GM13976 (cell line): ENCODE measurements at regions not wholly inside any gene's neighbourhood (a gene's known extent, or its start where the extent isn't known, plus 50 kb on each side); places are given as distances from the start of the nearest gene placed in this dataset.

Experiments
- DNase-seq: peaks from one replicate; pipeline ENCODE4 v3.0.0; 2012; ENCODE audit warnings: low spot score
- in situ Hi-C: fragments of 300-500 bp; cut with MboI; formaldehyde crosslinking; loops from one replicate; pipeline ENCODE4 v1.12.0; 2022; ENCODE audit warnings: low sequenced_read_pairs, mixed read lengths, inconsistent platforms; ENCODE audit not compliant: unreplicated experiment
- TF ChIP-seq, protein P1 (sequence below): IDR thresholded peaks from 2 replicates; pipeline ENCODE4 v1.5.1; 2012; ENCODE audit warnings: borderline replicate concordance, mild to moderate bottlenecking; ENCODE audit not compliant: insufficient read depth; ENCODE audit errors: extremely low read depth, missing control alignments, control extremely low read depth

DNA sequence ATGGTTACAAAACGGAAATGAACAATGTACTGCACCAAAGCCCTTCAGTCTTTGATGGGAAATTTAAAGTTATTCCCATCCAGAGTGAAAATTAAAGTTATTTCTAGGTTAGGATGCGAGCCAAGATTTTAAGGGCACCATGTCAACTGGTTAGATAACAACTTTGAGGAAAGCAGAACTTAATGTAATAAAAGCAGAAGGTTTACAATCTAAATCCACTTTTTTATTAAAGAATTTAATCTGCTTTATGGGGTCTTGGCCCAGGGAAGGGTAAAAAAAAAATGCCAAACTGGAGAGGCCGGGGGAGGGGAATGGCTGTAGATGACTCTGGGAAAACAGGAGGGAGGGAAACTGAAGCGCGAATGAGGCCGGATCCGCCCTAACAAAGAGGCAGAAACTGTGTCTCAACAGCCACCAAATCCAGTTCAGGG lies 108.2 kb upstream of the ATF7IP start:
- in situ Hi-C loops = loop anchor here (10.0 kb wide), 1 partner anchor 107 kb away; the partner anchor contains the start of gene ATF7IP

DNA sequence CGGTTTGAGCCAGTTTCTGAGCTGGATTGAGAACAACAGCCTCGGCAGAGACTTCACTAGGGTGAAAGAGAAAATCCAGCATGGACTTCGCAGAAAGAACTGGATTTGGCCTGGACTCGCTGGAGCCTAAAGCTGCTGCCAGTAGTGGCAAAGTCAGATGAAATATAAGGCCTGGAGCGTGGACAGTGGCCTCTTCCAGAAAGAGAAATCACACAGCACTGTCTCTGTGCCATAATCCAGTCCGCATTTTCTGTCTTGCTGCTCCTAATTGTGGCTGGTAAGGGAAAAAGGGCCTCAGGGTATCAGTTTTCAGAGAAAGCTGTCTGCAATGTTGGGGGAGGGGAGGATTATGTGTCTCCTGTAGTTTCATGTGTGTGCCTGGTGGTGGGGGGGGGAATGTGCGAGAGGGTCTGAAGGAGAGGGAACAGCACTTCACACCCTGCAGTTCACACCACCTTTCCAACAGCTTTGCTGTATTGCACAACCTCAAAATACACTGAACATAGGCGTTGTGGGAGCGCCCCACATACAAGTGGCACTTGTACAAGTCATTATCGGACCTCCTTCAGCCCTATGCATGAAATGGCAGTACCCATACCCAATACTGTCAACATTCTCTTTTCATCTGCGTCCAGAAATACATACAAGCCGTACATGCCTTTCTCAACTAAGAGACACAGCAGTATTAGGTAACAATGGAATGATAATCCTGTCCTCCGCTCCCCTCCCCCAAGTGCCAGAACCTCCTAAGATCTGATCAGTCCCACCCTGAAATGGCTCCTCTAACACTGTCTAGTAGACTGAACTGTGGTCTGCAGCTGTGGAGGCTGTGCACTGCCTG lies 107.5 kb upstream of the ATF7IP start:
- TF ChIP-seq, protein P1, sequence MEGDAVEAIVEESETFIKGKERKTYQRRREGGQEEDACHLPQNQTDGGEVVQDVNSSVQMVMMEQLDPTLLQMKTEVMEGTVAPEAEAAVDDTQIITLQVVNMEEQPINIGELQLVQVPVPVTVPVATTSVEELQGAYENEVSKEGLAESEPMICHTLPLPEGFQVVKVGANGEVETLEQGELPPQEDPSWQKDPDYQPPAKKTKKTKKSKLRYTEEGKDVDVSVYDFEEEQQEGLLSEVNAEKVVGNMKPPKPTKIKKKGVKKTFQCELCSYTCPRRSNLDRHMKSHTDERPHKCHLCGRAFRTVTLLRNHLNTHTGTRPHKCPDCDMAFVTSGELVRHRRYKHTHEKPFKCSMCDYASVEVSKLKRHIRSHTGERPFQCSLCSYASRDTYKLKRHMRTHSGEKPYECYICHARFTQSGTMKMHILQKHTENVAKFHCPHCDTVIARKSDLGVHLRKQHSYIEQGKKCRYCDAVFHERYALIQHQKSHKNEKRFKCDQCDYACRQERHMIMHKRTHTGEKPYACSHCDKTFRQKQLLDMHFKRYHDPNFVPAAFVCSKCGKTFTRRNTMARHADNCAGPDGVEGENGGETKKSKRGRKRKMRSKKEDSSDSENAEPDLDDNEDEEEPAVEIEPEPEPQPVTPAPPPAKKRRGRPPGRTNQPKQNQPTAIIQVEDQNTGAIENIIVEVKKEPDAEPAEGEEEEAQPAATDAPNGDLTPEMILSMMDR = no peak
- peak; percentile 38 for DNase-seq
- in situ Hi-C loops = loop anchor here (10.0 kb wide), 1 partner anchor 107 kb away; the partner anchor contains the start of gene ATF7IP

More for the DNA sequence above, 108.2 kb upstream of the ATF7IP start:
- no peak for DNase-seq
- TF ChIP-seq, protein P1 = no peak

- TF ChIP-seq, protein P1 = no peak
- in situ Hi-C loops = loop anchor here (10.0 kb wide), 1 partner anchor 106 kb away; the partner anchor contains the start of gene ATF7IP
- no peak for DNase-seq
Measured at GRCh38 chr12:14258575-14258940, 106.9 kb upstream of the ATF7IP start.

DNA sequence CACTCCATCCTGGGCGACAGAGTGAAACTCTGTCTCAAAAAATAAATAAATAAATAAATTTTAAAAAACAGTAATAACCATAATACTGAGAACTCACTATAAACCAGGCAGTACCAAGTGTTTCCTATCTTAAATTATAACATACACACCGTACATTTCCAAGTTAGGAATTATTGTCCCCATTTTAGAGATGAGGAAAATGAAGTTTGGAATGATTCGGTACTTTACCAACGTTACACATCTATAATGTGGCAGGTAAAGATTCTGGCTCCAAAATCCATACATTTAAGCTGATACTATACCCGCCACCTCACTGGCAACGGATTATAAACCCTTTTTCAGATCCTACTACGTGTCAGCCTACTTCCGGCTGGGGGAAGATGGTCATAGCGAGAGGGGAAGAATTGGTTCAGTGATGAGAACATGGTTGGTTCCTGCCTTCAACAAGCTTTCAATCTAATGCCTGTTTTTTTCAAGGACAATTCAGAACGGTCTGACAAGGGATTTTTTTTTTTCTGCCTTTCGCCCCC lies 105.9 kb upstream of the ATF7IP start:
- in situ Hi-C loops = loop anchor here (10.0 kb wide), 1 partner anchor 105 kb away; the partner anchor contains the start of gene ATF7IP
- TF ChIP-seq, protein P1 = no peak
- DNase-seq = no peak

DNA sequence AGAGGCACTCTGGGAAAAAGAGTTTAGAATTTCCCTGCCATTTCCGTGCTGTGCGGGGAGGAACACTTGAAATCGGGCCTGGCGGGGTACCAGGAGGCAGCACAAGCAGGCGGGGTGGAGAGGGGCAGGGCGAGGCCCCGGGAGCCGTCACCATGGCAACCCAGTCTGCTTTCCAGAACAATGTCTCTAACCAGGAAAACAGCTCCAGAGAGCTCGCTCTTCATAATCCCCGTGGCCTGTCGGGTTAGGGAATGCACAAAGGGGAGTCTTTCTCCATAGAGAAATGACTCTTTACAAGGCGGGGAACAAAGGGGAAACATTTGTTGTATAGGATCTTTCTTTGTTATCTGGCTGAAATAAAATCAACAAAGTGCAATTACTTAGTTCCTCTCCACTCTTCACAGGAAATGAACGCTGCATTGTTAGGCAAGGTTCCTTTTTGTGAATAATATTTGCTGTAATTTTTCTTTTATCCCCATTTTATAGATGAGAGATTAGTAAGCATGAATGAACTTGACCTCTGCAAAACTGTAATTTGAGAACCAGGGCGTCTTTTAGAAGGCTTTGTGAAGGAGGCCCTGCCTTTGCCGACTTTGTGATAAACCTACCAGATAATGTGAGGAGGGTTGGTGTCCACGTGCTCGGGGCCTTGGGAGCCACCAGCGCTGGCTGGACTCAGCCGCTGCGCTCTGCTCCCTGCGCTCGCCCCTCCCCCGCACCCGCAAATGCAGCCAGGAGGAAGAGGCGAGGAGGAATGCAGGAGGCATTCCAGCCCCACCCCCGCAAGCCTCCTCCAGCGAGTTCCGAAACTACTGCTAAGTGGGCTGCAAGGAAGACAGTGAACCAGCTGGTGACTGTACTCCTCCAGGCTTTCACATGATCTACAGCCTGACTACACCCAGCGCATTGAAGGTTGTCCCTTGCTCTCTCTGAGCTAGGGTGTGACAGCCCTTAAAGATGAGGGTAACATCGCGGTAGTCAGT lies 105.2 kb upstream of the ATF7IP start:
- TF ChIP-seq, protein P1 = no peak
- DNase-seq = no peak
- in situ Hi-C loops = no loop called here

- no peak for DNase-seq
- TF ChIP-seq, protein P1 = no peak
- in situ Hi-C loops = no loop called here
Measured at GRCh38 chr12:14261096-14261495, 104.4 kb upstream of the ATF7IP start.
